Esophagus muscularis mucosa (tissue), 4 donors: ENCODE measurements at regions not wholly inside any gene's neighbourhood (a gene's known extent, or its start where the extent isn't known, plus 50 kb on each side); places are given as distances from the start of the nearest gene placed in this dataset.

Experiments used
- EP300 ChIP-seq: sonication (generic); formaldehyde crosslinking; IDR thresholded peaks from one replicate; pipeline ENCODE4 v1.6.1; 2017; ENCODE audit warnings: antibody characterized with exemption
- POLR2A ChIP-seq: fragments of 450-650 bp; IDR thresholded peaks from one replicate; pipeline ENCODE4 v1.6.1; 2017; ENCODE audit warnings: antibody characterized with exemption, moderate library complexity, mild to moderate bottlenecking, low read depth
- POLR2AphosphoS5 ChIP-seq, 2 donors: sonication (generic); formaldehyde crosslinking; IDR thresholded peaks; one replicate each; pipeline ENCODE4 v1.6.1; 2017; ENCODE audit warnings: antibody characterized with exemption in 2 of 2
- TF ChIP-seq, protein P1 (sequence below), 3 experiments: fragments of 200-600 bp in 2 of 3; fragments of 450-650 bp in 1 of 3; sonication (generic) in 2 of 3; IDR thresholded peaks; one replicate each; pipeline ENCODE4 v1.5.1; 2017 to 2019; ENCODE audit warnings: antibody characterized with exemption in 3 of 3, mild to moderate bottlenecking in 2 of 3, moderate library complexity in 1 of 3

DNA sequence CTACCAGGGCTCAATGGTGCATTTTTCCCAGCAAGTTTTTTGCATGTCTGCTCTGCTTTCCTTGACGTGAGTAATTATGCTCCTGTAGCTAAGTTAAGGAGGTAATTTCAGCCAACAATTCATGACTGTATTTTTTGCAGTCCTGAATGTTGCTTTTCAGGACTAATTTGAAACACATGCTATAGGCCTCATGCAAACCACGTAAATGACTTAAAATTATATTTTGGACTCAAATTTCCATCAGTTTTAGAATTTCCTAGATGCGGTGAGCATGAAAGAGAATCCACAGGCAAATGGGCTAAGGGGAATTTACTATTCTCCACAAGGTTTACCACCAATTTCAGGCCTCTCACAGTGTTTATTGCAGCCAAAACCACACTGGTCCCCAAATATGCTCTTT lies 589.9 kb upstream of the LRRTM1 start:
- TF ChIP-seq EP300, result no peak
- no peak for TF ChIP-seq POLR2AphosphoS5 (IDR thresholded peaks at IDR 0.05)
- TF ChIP-seq, protein P1, sequence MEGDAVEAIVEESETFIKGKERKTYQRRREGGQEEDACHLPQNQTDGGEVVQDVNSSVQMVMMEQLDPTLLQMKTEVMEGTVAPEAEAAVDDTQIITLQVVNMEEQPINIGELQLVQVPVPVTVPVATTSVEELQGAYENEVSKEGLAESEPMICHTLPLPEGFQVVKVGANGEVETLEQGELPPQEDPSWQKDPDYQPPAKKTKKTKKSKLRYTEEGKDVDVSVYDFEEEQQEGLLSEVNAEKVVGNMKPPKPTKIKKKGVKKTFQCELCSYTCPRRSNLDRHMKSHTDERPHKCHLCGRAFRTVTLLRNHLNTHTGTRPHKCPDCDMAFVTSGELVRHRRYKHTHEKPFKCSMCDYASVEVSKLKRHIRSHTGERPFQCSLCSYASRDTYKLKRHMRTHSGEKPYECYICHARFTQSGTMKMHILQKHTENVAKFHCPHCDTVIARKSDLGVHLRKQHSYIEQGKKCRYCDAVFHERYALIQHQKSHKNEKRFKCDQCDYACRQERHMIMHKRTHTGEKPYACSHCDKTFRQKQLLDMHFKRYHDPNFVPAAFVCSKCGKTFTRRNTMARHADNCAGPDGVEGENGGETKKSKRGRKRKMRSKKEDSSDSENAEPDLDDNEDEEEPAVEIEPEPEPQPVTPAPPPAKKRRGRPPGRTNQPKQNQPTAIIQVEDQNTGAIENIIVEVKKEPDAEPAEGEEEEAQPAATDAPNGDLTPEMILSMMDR (IDR thresholded peaks at IDR 0.05), result no peak
- TF ChIP-seq POLR2A, result no peak
